Spleen (tissue), 7 donors: ENCODE measurements at regions not wholly inside any gene's neighbourhood (a gene's known extent, or its start where the extent isn't known, plus 50 kb on each side); places are given as distances from the start of the nearest gene placed in this dataset.

Experiments
- POLR2A ChIP-seq, 3 donors: fragments of 450-650 bp; IDR thresholded peaks; one replicate each; pipeline ENCODE4 v1.5.1; 2017; ENCODE audit warnings: antibody characterized with exemption in 3 of 3, mild to moderate bottlenecking in 1 of 3
- POLR2AphosphoS5 ChIP-seq, 3 donors: sonication (generic); formaldehyde crosslinking; IDR thresholded peaks; one replicate each; pipeline ENCODE4 v1.5.1; 2017; ENCODE audit warnings: antibody characterized with exemption in 3 of 3
- TF ChIP-seq, protein P1 (sequence below), 11 experiments: fragments of 200-600 bp in 7 of 11; fragments of 450-650 bp in 4 of 11; sonication (generic) in 4 of 11; IDR thresholded peaks in 8 of 11; conservative IDR thresholded peaks in 3 of 11; 1 replicate in 7 of 11; 2 replicates in 4 of 11; pipeline versions ENCODE4 v1.4.0 to v1.8.0; 2016 to 2021; ENCODE audit warnings: antibody characterized with exemption in 11 of 11, inconsistent platforms in 4 of 11, mild to moderate bottlenecking in 1 of 11
- donor health status: DM: no; HTN: no; CAD: no; lungs with moderate emphysema.
- donor health status: DM: no; HTN: no; CAD: no.
- donor health status: DM: no; HTN: no; CAD: no.

DNA sequence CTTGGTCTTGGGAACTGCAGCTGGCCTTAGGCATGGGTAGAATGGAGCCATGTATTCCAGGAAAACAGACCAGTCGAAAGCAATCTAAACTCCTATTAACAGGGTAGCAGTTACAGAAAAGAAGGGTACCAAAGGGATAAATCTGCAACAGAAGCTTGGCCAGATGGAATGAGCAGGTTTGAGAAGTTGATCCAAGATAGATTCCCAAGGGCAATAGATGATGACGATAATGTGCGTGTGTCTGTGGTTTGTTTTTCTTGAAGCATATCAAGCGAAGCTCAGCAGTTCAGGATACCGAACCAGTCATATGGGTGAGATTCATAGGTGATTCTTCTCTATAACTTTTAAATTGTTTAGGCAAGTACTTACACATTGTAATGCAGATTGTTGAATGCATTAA is 203.8 kb upstream of the SEMA6D start:
- TF ChIP-seq, protein P1, sequence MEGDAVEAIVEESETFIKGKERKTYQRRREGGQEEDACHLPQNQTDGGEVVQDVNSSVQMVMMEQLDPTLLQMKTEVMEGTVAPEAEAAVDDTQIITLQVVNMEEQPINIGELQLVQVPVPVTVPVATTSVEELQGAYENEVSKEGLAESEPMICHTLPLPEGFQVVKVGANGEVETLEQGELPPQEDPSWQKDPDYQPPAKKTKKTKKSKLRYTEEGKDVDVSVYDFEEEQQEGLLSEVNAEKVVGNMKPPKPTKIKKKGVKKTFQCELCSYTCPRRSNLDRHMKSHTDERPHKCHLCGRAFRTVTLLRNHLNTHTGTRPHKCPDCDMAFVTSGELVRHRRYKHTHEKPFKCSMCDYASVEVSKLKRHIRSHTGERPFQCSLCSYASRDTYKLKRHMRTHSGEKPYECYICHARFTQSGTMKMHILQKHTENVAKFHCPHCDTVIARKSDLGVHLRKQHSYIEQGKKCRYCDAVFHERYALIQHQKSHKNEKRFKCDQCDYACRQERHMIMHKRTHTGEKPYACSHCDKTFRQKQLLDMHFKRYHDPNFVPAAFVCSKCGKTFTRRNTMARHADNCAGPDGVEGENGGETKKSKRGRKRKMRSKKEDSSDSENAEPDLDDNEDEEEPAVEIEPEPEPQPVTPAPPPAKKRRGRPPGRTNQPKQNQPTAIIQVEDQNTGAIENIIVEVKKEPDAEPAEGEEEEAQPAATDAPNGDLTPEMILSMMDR (IDR thresholded peaks at IDR 0.05 in 8 of 11, conservative IDR thresholded peaks at IDR 0.05 in 3 of 11), result no peak
- no peak for TF ChIP-seq POLR2A (IDR thresholded peaks at IDR 0.05)
- no peak for TF ChIP-seq POLR2AphosphoS5 (IDR thresholded peaks at IDR 0.05)
